ENCODE measurements at regions not wholly inside any gene's neighbourhood (a gene's known extent, or its start where the extent isn't known, plus 50 kb on each side); places are given as distances from the start of the nearest gene placed in this dataset.

- no peak overlapping the region for H3K4me3 ChIP-seq (ENCODE audit: control insufficient read depth, low read depth, low read length)
- TF ChIP-seq CTCF (IDR thresholded peaks at IDR 0.05; ENCODE audit: control insufficient read depth, insufficient read depth, low read depth, low read length, missing control alignments), result no peak
- DNase-seq (ENCODE audit: low read depth), result no peak
Measured at GRCh38 chr5:173735691-173736090, 119.2 kb upstream of the BOD1 start.

- H3K4me3 ChIP-seq (ENCODE audit: control insufficient read depth, low read depth, low read length), result no peak overlapping the region
- TF ChIP-seq CTCF (IDR thresholded peaks at IDR 0.05; ENCODE audit: control insufficient read depth, insufficient read depth, low read depth, low read length, missing control alignments), result no peak
- DNase-seq (ENCODE audit: low read depth), result no peak
Measured at GRCh38 chr5:173736374-173736773, 119.9 kb upstream of the BOD1 start.

- no peak for DNase-seq (ENCODE audit: low read depth)
- no peak overlapping the region for H3K4me3 ChIP-seq (ENCODE audit: control insufficient read depth, low read depth, low read length)
- TF ChIP-seq CTCF (IDR thresholded peaks at IDR 0.05; ENCODE audit: control insufficient read depth, insufficient read depth, low read depth, low read length, missing control alignments), result no peak
Measured at GRCh38 chr5:173736923-173737412, 120.5 kb upstream of the BOD1 start.

GRCh38 chr5:173739741-173740140, 123.3 kb upstream of the BOD1 start:
- H3K4me3 ChIP-seq (ENCODE audit: control insufficient read depth, low read depth, low read length), result no peak overlapping the region
- DNase-seq (ENCODE audit: low read depth), result no peak
- TF ChIP-seq CTCF (IDR thresholded peaks at IDR 0.05; ENCODE audit: control insufficient read depth, insufficient read depth, low read depth, low read length, missing control alignments), result no peak

- H3K4me3 ChIP-seq (ENCODE audit: control insufficient read depth, low read depth, low read length), result no peak overlapping the region
- DNase-seq (ENCODE audit: low read depth), result no peak
- no peak for TF ChIP-seq CTCF (IDR thresholded peaks at IDR 0.05; ENCODE audit: control insufficient read depth, insufficient read depth, low read depth, low read length, missing control alignments)
Measured at GRCh38 chr5:173740400-173740799, 124.0 kb upstream of the BOD1 start.

GRCh38 chr5:173741087-173741486, 124.6 kb upstream of the BOD1 start:
- no peak overlapping the region for H3K4me3 ChIP-seq (ENCODE audit: control insufficient read depth, low read depth, low read length)
- no peak for DNase-seq (ENCODE audit: low read depth)
- TF ChIP-seq CTCF (IDR thresholded peaks at IDR 0.05; ENCODE audit: control insufficient read depth, insufficient read depth, low read depth, low read length, missing control alignments), result no peak

Measured in AG09309 (cell line).